ENCODE measurements at regions not wholly inside any gene's neighbourhood (a gene's known extent, or its start where the extent isn't known, plus 50 kb on each side); places are given as distances from the start of the nearest gene placed in this dataset.

GRCh38 chr6:105795366-105795765, 290.8 kb upstream of the PRDM1 start:
- DNase-seq (ENCODE audit: low read depth in 1 of 2, low spot score in 1 of 2) = no peak

GRCh38 chr6:105794870-105795269, 291.3 kb upstream of the PRDM1 start:
- no peak for DNase-seq (ENCODE audit: low read depth in 1 of 2, low spot score in 1 of 2)

GRCh38 chr6:105794239-105794638, 291.9 kb upstream of the PRDM1 start:
- DNase-seq (ENCODE audit: low read depth in 1 of 2, low spot score in 1 of 2) = no peak

GRCh38 chr6:105793130-105793529, 293.0 kb upstream of the PRDM1 start:
- DNase-seq (ENCODE audit: low read depth in 1 of 2, low spot score in 1 of 2) = no peak

GRCh38 chr6:105791583-105792318, 294.4 kb upstream of the PRDM1 start:
- DNase-seq (ENCODE audit: low read depth in 1 of 2, low spot score in 1 of 2) = no peak

- DNase-seq (ENCODE audit: low read depth in 1 of 2, low spot score in 1 of 2) = no peak
Measured at GRCh38 chr6:105791179-105791578, 295.0 kb upstream of the PRDM1 start.

- DNase-seq (ENCODE audit: low read depth in 1 of 2, low spot score in 1 of 2) = no peak
Measured at GRCh38 chr6:105790635-105791034, 295.5 kb upstream of the PRDM1 start.

GRCh38 chr6:105789935-105790334, 296.2 kb upstream of the PRDM1 start:
- no peak for DNase-seq (ENCODE audit: low read depth in 1 of 2, low spot score in 1 of 2)

- no peak for DNase-seq (ENCODE audit: low read depth in 1 of 2, low spot score in 1 of 2)
Measured at GRCh38 chr6:105787747-105788146, 298.4 kb upstream of the PRDM1 start.

- no peak for DNase-seq (ENCODE audit: low read depth in 1 of 2, low spot score in 1 of 2)
Measured at GRCh38 chr6:105786890-105787655, 299.1 kb upstream of the PRDM1 start.

- DNase-seq (ENCODE audit: low read depth in 1 of 2, low spot score in 1 of 2) = no peak
Measured at GRCh38 chr6:105786449-105786848, 299.7 kb upstream of the PRDM1 start.

- no peak for DNase-seq (ENCODE audit: low read depth in 1 of 2, low spot score in 1 of 2)
Measured at GRCh38 chr6:105785066-105785811, 300.9 kb upstream of the PRDM1 start.

GRCh38 chr6:105784179-105784578, 302.0 kb upstream of the PRDM1 start:
- no peak for DNase-seq (ENCODE audit: low read depth in 1 of 2, low spot score in 1 of 2)

GRCh38 chr6:105783333-105783935, 302.7 kb upstream of the PRDM1 start:
- DNase-seq (ENCODE audit: low read depth in 1 of 2, low spot score in 1 of 2) = no peak

GRCh38 chr6:105781915-105782314, 304.2 kb upstream of the PRDM1 start:
- no peak for DNase-seq (ENCODE audit: low read depth in 1 of 2, low spot score in 1 of 2)

- DNase-seq (ENCODE audit: low read depth in 1 of 2, low spot score in 1 of 2) = peak in 1 of 2 donors; percentile 24
Measured at GRCh38 chr6:105781248-105781647, 304.9 kb upstream of the PRDM1 start.

GRCh38 chr6:105780146-105780860, 305.8 kb upstream of the PRDM1 start:
- DNase-seq (ENCODE audit: low read depth in 1 of 2, low spot score in 1 of 2) = no peak

GRCh38 chr6:105779110-105779509, 307.0 kb upstream of the PRDM1 start:
- DNase-seq (ENCODE audit: low read depth in 1 of 2, low spot score in 1 of 2) = no peak

- no peak for DNase-seq (ENCODE audit: low read depth in 1 of 2, low spot score in 1 of 2)
Measured at GRCh38 chr6:105775095-105775494, 311.0 kb upstream of the PRDM1 start.

- DNase-seq (ENCODE audit: low read depth in 1 of 2, low spot score in 1 of 2) = no peak
Measured at GRCh38 chr6:105774247-105774646, 311.9 kb upstream of the PRDM1 start.

Measured in activated T-helper 1 cell treated with anti-CD3 and anti-CD28 coated beads, Interleukin-2, amount 50 U/mL, for 16 hours (primary cell).